GM13976 (cell line): ENCODE measurements at regions not wholly inside any gene's neighbourhood (a gene's known extent, or its start where the extent isn't known, plus 50 kb on each side); places are given as distances from the start of the nearest gene placed in this dataset.

Experiments used
- DNase-seq: peaks from one replicate; pipeline ENCODE4 v3.0.0; 2012; ENCODE audit warnings: low spot score
- CTCF ChIP-seq: IDR thresholded peaks from 2 replicates; pipeline ENCODE4 v1.5.1; 2012; ENCODE audit warnings: borderline replicate concordance, mild to moderate bottlenecking; ENCODE audit not compliant: insufficient read depth; ENCODE audit errors: extremely low read depth, missing control alignments, control extremely low read depth
- in situ Hi-C: fragments of 300-500 bp; cut with MboI; formaldehyde crosslinking; loops from one replicate; pipeline ENCODE4 v1.12.0; 2022; ENCODE audit warnings: low sequenced_read_pairs, mixed read lengths, inconsistent platforms; ENCODE audit not compliant: unreplicated experiment

DNA sequence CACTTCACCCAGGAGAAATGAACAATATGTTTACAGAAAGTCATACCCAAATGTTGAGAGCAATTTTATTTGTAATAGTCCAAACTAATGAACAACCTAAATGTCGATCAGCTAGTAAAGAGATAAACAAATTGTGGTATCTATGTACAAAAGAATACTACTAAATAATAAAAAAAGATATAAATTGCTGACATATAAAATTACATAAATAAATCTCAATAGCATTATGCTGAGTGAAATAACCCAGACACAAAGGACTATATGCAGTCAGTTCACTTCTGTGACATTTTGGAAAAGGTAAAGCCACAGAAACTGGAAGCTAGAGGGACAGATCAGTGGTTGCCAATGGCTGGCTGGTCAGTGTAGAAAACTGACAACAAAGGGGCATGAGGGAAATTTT lies 346.0 kb upstream of the PCDH20 start:
- in situ Hi-C loops = no loop called here
- no peak for TF ChIP-seq CTCF
- DNase-seq = no peak

DNA sequence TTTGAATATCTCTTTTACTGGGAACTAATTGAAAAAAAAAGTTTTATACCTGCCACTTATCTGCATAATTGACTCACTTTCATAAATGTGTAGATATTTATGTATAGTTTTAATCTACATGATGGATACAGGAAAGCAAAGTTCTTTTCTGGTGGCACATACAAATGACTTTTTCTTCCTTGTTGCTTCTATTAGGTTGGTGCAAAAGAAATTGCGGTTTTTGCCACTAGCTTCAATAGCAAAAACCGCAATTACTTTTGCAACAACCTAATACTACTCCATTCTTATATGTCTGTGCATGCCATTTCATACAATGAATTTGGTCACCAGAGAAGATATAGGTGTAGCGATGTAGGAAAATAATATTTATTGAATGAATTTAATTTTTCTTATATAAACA lies 344.5 kb upstream of the PCDH20 start:
- in situ Hi-C loops = no loop called here
- DNase-seq = no peak
- no peak for TF ChIP-seq CTCF

GRCh38 chr13:61756031-61756430 lies 340.4 kb upstream of the PCDH20 start:
- no peak for DNase-seq
- in situ Hi-C loops = no loop called here
- no peak for TF ChIP-seq CTCF

DNA sequence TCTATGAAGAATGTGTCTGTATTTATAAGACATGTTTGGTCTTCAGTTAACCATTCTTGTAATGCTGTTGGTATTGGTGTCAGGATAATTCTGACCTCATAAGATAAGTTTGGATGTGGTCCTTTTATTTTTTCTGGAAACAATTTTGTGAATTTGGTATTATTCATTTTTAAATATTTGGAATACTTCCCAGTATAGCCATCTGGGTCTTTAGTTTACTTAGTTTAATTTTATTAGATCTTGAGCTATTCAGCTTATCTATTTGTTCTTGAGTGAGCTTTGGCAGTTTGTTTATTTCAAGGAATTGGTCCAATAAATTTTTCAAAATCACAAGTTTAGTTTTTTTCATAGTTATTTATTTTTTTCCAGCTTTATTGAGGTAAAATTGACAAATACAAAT lies 335.4 kb upstream of the PCDH20 start:
- no peak for DNase-seq
- TF ChIP-seq CTCF = no peak
- in situ Hi-C loops = no loop called here

- TF ChIP-seq CTCF = no peak
- DNase-seq = no peak
- in situ Hi-C loops = no loop called here
Measured at GRCh38 chr13:61738236-61738750, 322.6 kb upstream of the PCDH20 start.

- no peak for DNase-seq
- in situ Hi-C loops = no loop called here
- no peak for TF ChIP-seq CTCF
Measured at GRCh38 chr13:61734683-61735082, 319.0 kb upstream of the PCDH20 start.

DNA sequence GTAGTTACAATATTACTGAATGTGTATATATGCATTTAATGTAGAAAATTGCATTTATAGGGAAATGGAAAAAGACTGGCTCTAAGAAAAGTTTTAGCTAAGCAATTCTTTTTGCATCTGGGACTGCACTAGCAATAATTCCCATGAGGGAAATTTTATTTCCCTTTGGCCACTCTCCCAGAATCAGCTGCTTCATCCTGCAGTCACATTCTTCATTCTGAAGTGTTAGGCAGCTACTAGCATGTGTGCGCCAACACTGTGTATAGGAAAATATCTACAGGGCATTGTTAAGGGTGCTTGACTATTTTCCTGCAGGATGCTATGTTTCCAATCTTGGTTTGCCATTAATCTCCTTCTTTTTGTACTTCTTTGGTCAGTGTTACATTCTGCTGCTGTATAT lies 312.8 kb upstream of the PCDH20 start:
- TF ChIP-seq CTCF = no peak
- no peak for DNase-seq
- in situ Hi-C loops = no loop called here
